ENCODE measurements at regions not wholly inside any gene's neighbourhood (a gene's known extent, or its start where the extent isn't known, plus 50 kb on each side); places are given as distances from the start of the nearest gene placed in this dataset.
"Not testable (repeated sequence)": the region's sequence is repeated elsewhere in the genome, so short reads cannot be mapped to it uniquely, and the experiment has no call there.

GRCh38 chr6:870096-870495, 177.2 kb upstream of the EXOC2 start:
- Histone ChIP-seq H3K9me3 (ENCODE audit: control insufficient read depth in 1 of 2, low read length in 2 of 2) (no peaks in the 10 kb centered on the region), H3K4me3 (ENCODE audit: low read depth in 1 of 2, low read length in 2 of 2) (no peak overlapping the region), H3K27ac (ENCODE audit: low read length) (no peak overlapping the region), H3K36me3 (ENCODE audit: control insufficient read depth in 1 of 2, insufficient read depth in 2 of 2, low read length in 2 of 2) (no peaks in the 10 kb centered on the region), H3K4me1 (ENCODE audit: control insufficient read depth in 1 of 2, insufficient read depth in 2 of 2, low read length in 2 of 2) (no peaks in the 10 kb centered on the region), H3K27me3 (ENCODE audit: low read depth, low read length) (no peaks in the 10 kb centered on the region)

GRCh38 chr6:868201-868600, 175.3 kb upstream of the EXOC2 start:
- Histone ChIP-seq H3K27me3 (ENCODE audit: low read depth, low read length) (no peaks in the 10 kb centered on the region), H3K36me3 (ENCODE audit: control insufficient read depth in 1 of 2, insufficient read depth in 2 of 2, low read length in 2 of 2) (no peaks in the 10 kb centered on the region), H3K4me1 (ENCODE audit: control insufficient read depth in 1 of 2, insufficient read depth in 2 of 2, low read length in 2 of 2) (no peaks in the 10 kb centered on the region), H3K9me3 (ENCODE audit: control insufficient read depth in 1 of 2, low read length in 2 of 2) (no peaks in the 10 kb centered on the region), H3K4me3 (ENCODE audit: low read depth in 1 of 2, low read length in 2 of 2) (no peak overlapping the region), H3K27ac (ENCODE audit: low read length) (no peak overlapping the region)

- Histone ChIP-seq H3K9me3 (ENCODE audit: control insufficient read depth in 1 of 2, low read length in 2 of 2) (no peaks in the 10 kb centered on the region), H3K4me3 (ENCODE audit: low read depth in 1 of 2, low read length in 2 of 2) (no peak overlapping the region), H3K36me3 (ENCODE audit: control insufficient read depth in 1 of 2, insufficient read depth in 2 of 2, low read length in 2 of 2) (no peaks in the 10 kb centered on the region)
These were observed 174.4 kb upstream of the EXOC2 start for GRCh38 chr6:867378-867777.

GRCh38 chr6:866316-866715, 173.4 kb upstream of the EXOC2 start:
- Histone ChIP-seq H3K4me1 (ENCODE audit: control insufficient read depth in 1 of 2, insufficient read depth in 2 of 2, low read length in 2 of 2) (no peaks in the 10 kb centered on the region), H3K27ac (ENCODE audit: low read length) (no peak overlapping the region), H3K9me3 (ENCODE audit: control insufficient read depth in 1 of 2, low read length in 2 of 2) (no peaks in the 10 kb centered on the region), H3K4me3 (ENCODE audit: low read depth in 1 of 2, low read length in 2 of 2) (no peak overlapping the region), H3K36me3 (ENCODE audit: control insufficient read depth in 1 of 2, insufficient read depth in 2 of 2, low read length in 2 of 2) (no peaks in the 10 kb centered on the region), H3K27me3 (ENCODE audit: low read depth, low read length) (no peaks in the 10 kb centered on the region)

More at GRCh38 chr6:867378-867777, 174.4 kb upstream of the EXOC2 start:
- Histone ChIP-seq H3K27ac (ENCODE audit: low read length) (no peak overlapping the region), H3K4me1 (ENCODE audit: control insufficient read depth in 1 of 2, insufficient read depth in 2 of 2, low read length in 2 of 2) (no peaks in the 10 kb centered on the region), H3K27me3 (ENCODE audit: low read depth, low read length) (no peaks in the 10 kb centered on the region)

- no peak overlapping the region for H3K27ac ChIP-seq (ENCODE audit: low read length)
- no peaks in the 10 kb centered on the region for H3K27me3 ChIP-seq (ENCODE audit: low read depth, low read length)
- H3K36me3 ChIP-seq (ENCODE audit: control insufficient read depth in 1 of 2, insufficient read depth in 2 of 2, low read length in 2 of 2), result no peaks in the 10 kb centered on the region
- H3K4me1 ChIP-seq (ENCODE audit: control insufficient read depth in 1 of 2, insufficient read depth in 2 of 2, low read length in 2 of 2), result no peaks in the 10 kb centered on the region
- no peaks in the 10 kb centered on the region for H3K9me3 ChIP-seq (ENCODE audit: control insufficient read depth in 1 of 2, low read length in 2 of 2)
- no peak overlapping the region for H3K4me3 ChIP-seq (ENCODE audit: low read depth in 1 of 2, low read length in 2 of 2)
These were observed 172.9 kb upstream of the EXOC2 start for GRCh38 chr6:865846-866245.

GRCh38 chr6:863831-864230, 170.9 kb upstream of the EXOC2 start:
- Histone ChIP-seq H3K36me3 (ENCODE audit: control insufficient read depth in 1 of 2, insufficient read depth in 2 of 2, low read length in 2 of 2) (no peaks in the 10 kb centered on the region), H3K9me3 (ENCODE audit: control insufficient read depth in 1 of 2, low read length in 2 of 2) (no peaks in the 10 kb centered on the region), H3K4me1 (ENCODE audit: control insufficient read depth in 1 of 2, insufficient read depth in 2 of 2, low read length in 2 of 2) (no peaks in the 10 kb centered on the region), H3K27me3 (ENCODE audit: low read depth, low read length) (no peaks in the 10 kb centered on the region), H3K4me3 (ENCODE audit: low read depth in 1 of 2, low read length in 2 of 2) (no peak overlapping the region), H3K27ac (ENCODE audit: low read length) (no peak overlapping the region)

GRCh38 chr6:863127-863526, 170.2 kb upstream of the EXOC2 start:
- not testable (repeated sequence) for H3K4me1 ChIP-seq (ENCODE audit: control insufficient read depth in 1 of 2, insufficient read depth in 2 of 2, low read length in 2 of 2); H3K36me3 ChIP-seq (ENCODE audit: control insufficient read depth in 1 of 2, insufficient read depth in 2 of 2, low read length in 2 of 2); H3K27me3 ChIP-seq (ENCODE audit: low read depth, low read length); H3K9me3 ChIP-seq (ENCODE audit: control insufficient read depth in 1 of 2, low read length in 2 of 2); H3K27ac ChIP-seq (ENCODE audit: low read length); H3K4me3 ChIP-seq (ENCODE audit: low read depth in 1 of 2, low read length in 2 of 2)

GRCh38 chr6:859936-860335, 167.0 kb upstream of the EXOC2 start:
- Histone ChIP-seq H3K27me3 (ENCODE audit: low read depth, low read length) (no peaks in the 10 kb centered on the region), H3K9me3 (ENCODE audit: control insufficient read depth in 1 of 2, low read length in 2 of 2) (no peaks in the 10 kb centered on the region), H3K4me3 (ENCODE audit: low read depth in 1 of 2, low read length in 2 of 2) (no peak overlapping the region), H3K4me1 (ENCODE audit: control insufficient read depth in 1 of 2, insufficient read depth in 2 of 2, low read length in 2 of 2) (no peaks in the 10 kb centered on the region), H3K36me3 (ENCODE audit: control insufficient read depth in 1 of 2, insufficient read depth in 2 of 2, low read length in 2 of 2) (no peaks in the 10 kb centered on the region), H3K27ac (ENCODE audit: low read length) (no peak overlapping the region)

- no peaks in the 10 kb centered on the region for H3K4me1 ChIP-seq (ENCODE audit: control insufficient read depth in 1 of 2, insufficient read depth in 2 of 2, low read length in 2 of 2)
- no peak overlapping the region for H3K4me3 ChIP-seq (ENCODE audit: low read depth in 1 of 2, low read length in 2 of 2)
- H3K27ac ChIP-seq (ENCODE audit: low read length), result no peak overlapping the region
- no peaks in the 10 kb centered on the region for H3K27me3 ChIP-seq (ENCODE audit: low read depth, low read length)
- H3K36me3 ChIP-seq (ENCODE audit: control insufficient read depth in 1 of 2, insufficient read depth in 2 of 2, low read length in 2 of 2), result no peaks in the 10 kb centered on the region
- H3K9me3 ChIP-seq (ENCODE audit: control insufficient read depth in 1 of 2, low read length in 2 of 2), result no peaks in the 10 kb centered on the region
These were observed 161.6 kb upstream of the EXOC2 start for GRCh38 chr6:854406-855118.

- not testable (repeated sequence) for H3K27ac ChIP-seq (ENCODE audit: low read length); H3K4me3 ChIP-seq (ENCODE audit: low read depth in 1 of 2, low read length in 2 of 2); H3K4me1 ChIP-seq (ENCODE audit: control insufficient read depth in 1 of 2, insufficient read depth in 2 of 2, low read length in 2 of 2); H3K36me3 ChIP-seq (ENCODE audit: control insufficient read depth in 1 of 2, insufficient read depth in 2 of 2, low read length in 2 of 2); H3K9me3 ChIP-seq (ENCODE audit: control insufficient read depth in 1 of 2, low read length in 2 of 2); H3K27me3 ChIP-seq (ENCODE audit: low read depth, low read length)
These were observed 159.3 kb upstream of the EXOC2 start for GRCh38 chr6:852216-852615.

- Histone ChIP-seq H3K9me3 (ENCODE audit: control insufficient read depth in 1 of 2, low read length in 2 of 2) (no peaks in the 10 kb centered on the region), H3K4me3 (ENCODE audit: low read depth in 1 of 2, low read length in 2 of 2) (no peak overlapping the region), H3K36me3 (ENCODE audit: control insufficient read depth in 1 of 2, insufficient read depth in 2 of 2, low read length in 2 of 2) (no peaks in the 10 kb centered on the region), H3K27me3 (ENCODE audit: low read depth, low read length) (no peaks in the 10 kb centered on the region), H3K27ac (ENCODE audit: low read length) (no peak overlapping the region), H3K4me1 (ENCODE audit: control insufficient read depth in 1 of 2, insufficient read depth in 2 of 2, low read length in 2 of 2) (no peaks in the 10 kb centered on the region)
These were observed 156.2 kb upstream of the EXOC2 start for GRCh38 chr6:849075-849506.

GRCh38 chr6:845566-845965, 152.6 kb upstream of the EXOC2 start:
- Histone ChIP-seq H3K9me3 (ENCODE audit: control insufficient read depth in 1 of 2, low read length in 2 of 2) (no peaks in the 10 kb centered on the region), H3K36me3 (ENCODE audit: control insufficient read depth in 1 of 2, insufficient read depth in 2 of 2, low read length in 2 of 2) (no peaks in the 10 kb centered on the region), H3K27ac (ENCODE audit: low read length) (no peak overlapping the region), H3K27me3 (ENCODE audit: low read depth, low read length) (no peaks in the 10 kb centered on the region), H3K4me1 (ENCODE audit: control insufficient read depth in 1 of 2, insufficient read depth in 2 of 2, low read length in 2 of 2) (no peaks in the 10 kb centered on the region), H3K4me3 (ENCODE audit: low read depth in 1 of 2, low read length in 2 of 2) (no peak overlapping the region)

Data from muscle layer of duodenum (tissue), 2 donors.